WTC11 (cell line): ENCODE measurements at regions not wholly inside any gene's neighbourhood (a gene's known extent, or its start where the extent isn't known, plus 50 kb on each side); places are given as distances from the start of the nearest gene placed in this dataset.

Experiments
- ATAC-seq: fragments of 200-7000 bp; cut with Tn5 transposase; 2 replicates; pipeline ENCODE4 v1.10.0; 2021; ENCODE audit warnings: mild to moderate bottlenecking, moderate library complexity
- CTCF ChIA-PET: fragments of 300-600 bp; sonication (Branson Sonifier 250); formaldehyde crosslinking; loops from one replicate; lab custom pipeline; 2021; ENCODE audit warnings: antibody characterized with exemption; lab: Charles Lee
- POLR2A ChIA-PET: fragments of 350-600 bp; sonication (Branson Sonifier 250); formaldehyde crosslinking; loops from one replicate; lab custom pipeline; 2021; ENCODE audit warnings: antibody characterized with exemption; lab: Charles Lee
- DNase-seq: peaks from one replicate; pipeline ENCODE4 v3.0.0; 2021; ENCODE audit warnings: low spot score
- H3K27ac Mint-ChIP-seq: 2 replicates; pipeline ENCODE4 v1.8.0; 2021; ENCODE audit warnings: mixed read lengths
- H3K27me3 Mint-ChIP-seq: 2 replicates; pipeline ENCODE4 v1.8.0; 2021; ENCODE audit warnings: low read depth, mild to moderate bottlenecking, moderate library complexity, mixed read lengths
- H3K36me3 Mint-ChIP-seq: 2 replicates; pipeline ENCODE4 v1.8.0; 2021; ENCODE audit warnings: mixed read lengths
- H3K4me1 Mint-ChIP-seq: 2 replicates; pipeline ENCODE4 v1.8.0; 2022; ENCODE audit warnings: mixed read lengths
- H3K4me3 Mint-ChIP-seq: 2 replicates; pipeline ENCODE4 v1.8.0; 2021; ENCODE audit warnings: mild to moderate bottlenecking, moderate library complexity, mixed read lengths
- H3K9me3 Mint-ChIP-seq: 2 replicates; pipeline ENCODE4 v1.8.0; 2021; ENCODE audit warnings: mixed read lengths
- AFF4 ChIP-seq: sonication (generic); formaldehyde crosslinking; IDR thresholded peaks from 2 replicates; pipeline ENCODE4 v1.8.1; 2023; ENCODE audit warnings: mild to moderate bottlenecking, missing genetic modification reagents, borderline replicate concordance
- ATF1 ChIP-seq: sonication (generic); formaldehyde crosslinking; IDR thresholded peaks from 2 replicates; pipeline ENCODE4 v1.8.1; 2023; ENCODE audit warnings: mild to moderate bottlenecking, moderate library complexity, missing genetic modification reagents
- ATF2 ChIP-seq: sonication (generic); formaldehyde crosslinking; IDR thresholded peaks from 2 replicates; pipeline ENCODE4 v1.8.1; 2022; ENCODE audit warnings: low read depth, missing genetic modification reagents, borderline replicate concordance
- CBFB ChIP-seq: sonication (generic); formaldehyde crosslinking; IDR thresholded peaks from 2 replicates; pipeline ENCODE4 v1.8.1; 2022; ENCODE audit warnings: mild to moderate bottlenecking, low read depth, missing genetic modification reagents
- CREB1 ChIP-seq: sonication (generic); formaldehyde crosslinking; IDR thresholded peaks from 2 replicates; pipeline ENCODE4 v1.8.0; 2023; ENCODE audit warnings: mild to moderate bottlenecking, missing genetic modification reagents
- ELF4 ChIP-seq: sonication (generic); formaldehyde crosslinking; IDR thresholded peaks from 2 replicates; pipeline ENCODE4 v1.8.1; 2022; ENCODE audit warnings: low read depth, mild to moderate bottlenecking, moderate library complexity, missing genetic modification reagents
- FOXK1 ChIP-seq: sonication (generic); formaldehyde crosslinking; IDR thresholded peaks from 2 replicates; pipeline ENCODE4 v1.8.0; 2022; ENCODE audit warnings: mild to moderate bottlenecking, moderate library complexity, missing genetic modification reagents
- HMGA2 ChIP-seq: fragments of 250-450 bp; sonication (Bioruptor Pico); IDR thresholded peaks from 2 replicates; pipeline ENCODE4 v1.4.0; 2021; ENCODE audit warnings: mild to moderate bottlenecking, moderate library complexity
- MXD4 ChIP-seq: fragments of 250-450 bp; sonication (Bioruptor Pico); IDR thresholded peaks from 2 replicates; pipeline ENCODE4 v1.8.0; 2021; ENCODE audit warnings: mild to moderate bottlenecking, moderate library complexity, borderline replicate concordance
- TCF7 ChIP-seq: sonication (generic); formaldehyde crosslinking; IDR thresholded peaks from 2 replicates; pipeline ENCODE4 v1.8.0; 2022; ENCODE audit warnings: mild to moderate bottlenecking, low read depth, missing genetic modification reagents, moderate library complexity
- ZBTB21 ChIP-seq: sonication (generic); formaldehyde crosslinking; IDR thresholded peaks from 2 replicates; pipeline ENCODE4 v1.8.1; 2023; ENCODE audit warnings: mild to moderate bottlenecking, missing genetic modification reagents, borderline replicate concordance
- ZNF232 ChIP-seq: sonication (generic); formaldehyde crosslinking; IDR thresholded peaks from 2 replicates; pipeline ENCODE4 v1.8.0; 2022; ENCODE audit warnings: mild to moderate bottlenecking, missing genetic modification reagents
- ZNF263 ChIP-seq: sonication (generic); formaldehyde crosslinking; IDR thresholded peaks from 2 replicates; pipeline ENCODE4 v1.8.1; 2022; ENCODE audit warnings: low read depth, mild to moderate bottlenecking, moderate library complexity, missing genetic modification reagents
- ZNF671 ChIP-seq: fragments of 250-450 bp; sonication (Bioruptor Pico); IDR thresholded peaks from 2 replicates; pipeline ENCODE4 v1.8.0; 2021; ENCODE audit warnings: mild to moderate bottlenecking
- TF ChIP-seq, protein P1 (sequence below): sonication (generic); formaldehyde crosslinking; IDR thresholded peaks from 2 replicates; pipeline ENCODE4 v1.8.0; 2022; ENCODE audit warnings: missing genetic modification reagents
- TF ChIP-seq, protein P2 (sequence below): fragments of 200-600 bp; IDR thresholded peaks from 2 replicates; pipeline ENCODE4 v1.8.0; 2022; ENCODE audit warnings: antibody characterized with exemption
- TF ChIP-seq, protein P3 (sequence below): sonication (generic); formaldehyde crosslinking; IDR thresholded peaks from 2 replicates; pipeline ENCODE4 v1.8.1; 2023; ENCODE audit warnings: mild to moderate bottlenecking, moderate library complexity, missing genetic modification reagents
- TF ChIP-seq, protein P4 (sequence below): fragments of 250-450 bp; sonication (Bioruptor Pico); conservative IDR thresholded peaks from 2 replicates; pipeline ENCODE4 v1.9.0; 2021; ENCODE audit warnings: mild to moderate bottlenecking

GRCh38 chr11:116498161-116498560, 274.6 kb downstream of the BUD13 start:
- DNase-seq = no peak
- POLR2A ChIA-PET = interaction anchor here (1.2 kb wide), 1 partner anchor 44 kb away, joined by 3 read pairs; no protein-coding TSS in a partner anchor
- Mint-ChIP-seq H3K27me3 (peaks cover 17% of the 10 kb centered on the region), H3K36me3 (no peaks in the 10 kb centered on the region), H3K4me3 (no peak overlapping the region), H3K4me1 (peaks cover 38% of the 10 kb centered on the region), H3K9me3 (no peaks in the 10 kb centered on the region), H3K27ac (no peak overlapping the region)
- CTCF ChIA-PET = interaction anchor here (1.7 to 4.2 kb wide), 13 partner anchors 12 to 230 kb away, joined by 6 to 74 read pairs (median 30); no protein-coding TSS in a partner anchor
- TF ChIP-seq, protein P1, sequence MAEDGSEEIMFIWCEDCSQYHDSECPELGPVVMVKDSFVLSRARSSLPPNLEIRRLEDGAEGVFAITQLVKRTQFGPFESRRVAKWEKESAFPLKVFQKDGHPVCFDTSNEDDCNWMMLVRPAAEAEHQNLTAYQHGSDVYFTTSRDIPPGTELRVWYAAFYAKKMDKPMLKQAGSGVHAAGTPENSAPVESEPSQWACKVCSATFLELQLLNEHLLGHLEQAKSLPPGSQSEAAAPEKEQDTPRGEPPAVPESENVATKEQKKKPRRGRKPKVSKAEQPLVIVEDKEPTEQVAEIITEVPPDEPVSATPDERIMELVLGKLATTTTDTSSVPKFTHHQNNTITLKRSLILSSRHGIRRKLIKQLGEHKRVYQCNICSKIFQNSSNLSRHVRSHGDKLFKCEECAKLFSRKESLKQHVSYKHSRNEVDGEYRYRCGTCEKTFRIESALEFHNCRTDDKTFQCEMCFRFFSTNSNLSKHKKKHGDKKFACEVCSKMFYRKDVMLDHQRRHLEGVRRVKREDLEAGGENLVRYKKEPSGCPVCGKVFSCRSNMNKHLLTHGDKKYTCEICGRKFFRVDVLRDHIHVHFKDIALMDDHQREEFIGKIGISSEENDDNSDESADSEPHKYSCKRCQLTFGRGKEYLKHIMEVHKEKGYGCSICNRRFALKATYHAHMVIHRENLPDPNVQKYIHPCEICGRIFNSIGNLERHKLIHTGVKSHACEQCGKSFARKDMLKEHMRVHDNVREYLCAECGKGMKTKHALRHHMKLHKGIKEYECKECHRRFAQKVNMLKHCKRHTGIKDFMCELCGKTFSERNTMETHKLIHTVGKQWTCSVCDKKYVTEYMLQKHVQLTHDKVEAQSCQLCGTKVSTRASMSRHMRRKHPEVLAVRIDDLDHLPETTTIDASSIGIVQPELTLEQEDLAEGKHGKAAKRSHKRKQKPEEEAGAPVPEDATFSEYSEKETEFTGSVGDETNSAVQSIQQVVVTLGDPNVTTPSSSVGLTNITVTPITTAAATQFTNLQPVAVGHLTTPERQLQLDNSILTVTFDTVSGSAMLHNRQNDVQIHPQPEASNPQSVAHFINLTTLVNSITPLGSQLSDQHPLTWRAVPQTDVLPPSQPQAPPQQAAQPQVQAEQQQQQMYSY = no peak
- TF ChIP-seq TCF7 (no peak), ATF1 (CRISPR knock-in tag) (no peak), CBFB (CRISPR knock-in tag) (no peak), ZNF671 (CRISPR knock-in tag) (no peak), ATF2 (CRISPR knock-in tag) (no peak), AFF4 (no peak), ZNF232 (no peak), HMGA2 (CRISPR knock-in tag) (no peak), CREB1 (CRISPR knock-in tag) (no peak), MXD4 (no peak)
- TF ChIP-seq, protein P2, sequence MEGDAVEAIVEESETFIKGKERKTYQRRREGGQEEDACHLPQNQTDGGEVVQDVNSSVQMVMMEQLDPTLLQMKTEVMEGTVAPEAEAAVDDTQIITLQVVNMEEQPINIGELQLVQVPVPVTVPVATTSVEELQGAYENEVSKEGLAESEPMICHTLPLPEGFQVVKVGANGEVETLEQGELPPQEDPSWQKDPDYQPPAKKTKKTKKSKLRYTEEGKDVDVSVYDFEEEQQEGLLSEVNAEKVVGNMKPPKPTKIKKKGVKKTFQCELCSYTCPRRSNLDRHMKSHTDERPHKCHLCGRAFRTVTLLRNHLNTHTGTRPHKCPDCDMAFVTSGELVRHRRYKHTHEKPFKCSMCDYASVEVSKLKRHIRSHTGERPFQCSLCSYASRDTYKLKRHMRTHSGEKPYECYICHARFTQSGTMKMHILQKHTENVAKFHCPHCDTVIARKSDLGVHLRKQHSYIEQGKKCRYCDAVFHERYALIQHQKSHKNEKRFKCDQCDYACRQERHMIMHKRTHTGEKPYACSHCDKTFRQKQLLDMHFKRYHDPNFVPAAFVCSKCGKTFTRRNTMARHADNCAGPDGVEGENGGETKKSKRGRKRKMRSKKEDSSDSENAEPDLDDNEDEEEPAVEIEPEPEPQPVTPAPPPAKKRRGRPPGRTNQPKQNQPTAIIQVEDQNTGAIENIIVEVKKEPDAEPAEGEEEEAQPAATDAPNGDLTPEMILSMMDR = no peak
- TF ChIP-seq, protein P3, sequence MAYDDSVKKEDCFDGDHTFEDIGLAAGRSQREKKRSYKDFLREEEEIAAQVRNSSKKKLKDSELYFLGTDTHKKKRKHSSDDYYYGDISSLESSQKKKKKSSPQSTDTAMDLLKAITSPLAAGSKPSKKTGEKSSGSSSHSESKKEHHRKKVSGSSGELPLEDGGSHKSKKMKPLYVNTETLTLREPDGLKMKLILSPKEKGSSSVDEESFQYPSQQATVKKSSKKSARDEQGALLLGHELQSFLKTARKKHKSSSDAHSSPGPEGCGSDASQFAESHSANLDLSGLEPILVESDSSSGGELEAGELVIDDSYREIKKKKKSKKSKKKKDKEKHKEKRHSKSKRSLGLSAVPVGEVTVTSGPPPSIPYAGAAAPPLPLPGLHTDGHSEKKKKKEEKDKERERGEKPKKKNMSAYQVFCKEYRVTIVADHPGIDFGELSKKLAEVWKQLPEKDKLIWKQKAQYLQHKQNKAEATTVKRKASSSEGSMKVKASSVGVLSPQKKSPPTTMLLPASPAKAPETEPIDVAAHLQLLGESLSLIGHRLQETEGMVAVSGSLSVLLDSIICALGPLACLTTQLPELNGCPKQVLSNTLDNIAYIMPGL (CRISPR knock-in tag) = no peak
- ATAC-seq = no peak

DNA sequence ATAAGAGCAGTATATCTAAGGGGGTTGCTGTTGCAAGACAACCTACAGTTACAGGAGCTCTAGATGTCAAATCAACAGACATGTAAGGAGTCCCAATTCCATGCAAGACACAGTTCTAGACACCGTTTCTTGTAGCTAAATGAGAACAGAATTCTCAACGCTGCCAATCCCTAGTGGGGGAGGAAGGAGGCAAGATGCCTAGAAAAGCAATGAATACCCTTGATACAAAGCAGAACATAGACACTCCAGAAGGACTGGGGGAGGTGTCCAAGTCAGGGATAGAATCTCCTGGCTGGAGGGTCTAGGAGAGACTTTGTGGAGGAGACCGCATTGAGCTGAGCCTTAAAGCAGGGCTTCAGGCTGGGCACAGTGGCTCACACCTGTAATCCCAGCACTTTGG, 280.2 kb downstream of the BUD13 start:
- CTCF ChIA-PET = interaction anchor here (1.9 kb wide), 1 partner anchor 134 kb away, joined by 5 read pairs; no protein-coding TSS in a partner anchor
- DNase-seq = no peak
- POLR2A ChIA-PET = interaction anchor here (0.7 kb wide), 1 partner anchor 48 kb away, joined by 4 read pairs; no protein-coding TSS in a partner anchor
- no peak overlapping the region for H3K27ac Mint-ChIP-seq
- no peak for ATAC-seq
- no peaks in the 10 kb centered on the region for H3K36me3 Mint-ChIP-seq
- peaks cover 34% of the 10 kb centered on the region for H3K27me3 Mint-ChIP-seq
- no peak overlapping the region for H3K4me3 Mint-ChIP-seq
- H3K4me1 Mint-ChIP-seq = peaks cover 5% of the 10 kb centered on the region
- no peaks in the 10 kb centered on the region for H3K9me3 Mint-ChIP-seq
- no peak for TF ChIP-seq ZBTB21 (CRISPR knock-in tag)
- TF ChIP-seq, protein P4, sequence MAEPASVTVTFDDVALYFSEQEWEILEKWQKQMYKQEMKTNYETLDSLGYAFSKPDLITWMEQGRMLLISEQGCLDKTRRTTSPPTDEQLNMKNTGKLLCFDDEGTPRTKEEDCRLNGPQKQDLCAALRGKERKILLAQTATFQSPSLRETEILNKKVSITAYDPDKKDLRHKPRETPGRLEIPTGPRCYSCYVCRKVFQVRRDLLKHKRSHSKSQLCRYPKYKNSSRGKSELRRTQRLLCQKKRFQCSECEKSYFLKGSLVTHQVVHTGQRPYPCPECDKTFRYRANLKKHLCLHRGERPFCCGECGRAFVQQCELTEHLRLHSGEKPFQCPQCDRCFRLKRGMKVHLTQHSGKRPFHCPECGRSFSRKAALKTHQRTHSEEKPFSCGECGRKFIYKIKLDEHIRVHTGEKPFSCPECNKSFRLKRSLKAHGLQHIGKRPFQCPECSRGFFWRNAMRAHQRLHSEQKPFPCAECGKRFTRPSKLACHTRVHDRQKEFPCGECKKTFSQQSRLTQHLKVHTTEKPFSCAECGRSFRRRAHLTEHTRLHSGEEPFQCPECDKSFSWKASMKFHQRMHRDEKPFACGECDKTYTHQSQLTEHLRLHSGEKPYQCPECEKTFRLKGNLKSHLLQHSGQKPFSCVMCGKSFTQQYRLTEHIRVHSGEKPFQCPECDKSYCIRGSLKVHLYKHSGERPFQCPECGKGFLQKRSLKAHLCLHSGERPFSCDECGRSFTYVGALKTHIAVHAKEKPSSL (CRISPR knock-in tag) = no peak
- TF ChIP-seq FOXK1 (CRISPR knock-in tag) = no peak
- no peak for TF ChIP-seq ELF4 (CRISPR knock-in tag)
- TF ChIP-seq ZNF263 (CRISPR knock-in tag) = no peak
